ENCODE measurements at regions not wholly inside any gene's neighbourhood (a gene's known extent, or its start where the extent isn't known, plus 50 kb on each side); places are given as distances from the start of the nearest gene placed in this dataset.

GRCh38 chr18:47749600-47749973 lies 180.9 kb downstream of the SMAD2 start:
- 25% methylated on average over 5 of the region's 7 CpGs for WGBS (ENCODE audit: insufficient coverage, low coverage, missing lambda C conversion rate)
- Histone ChIP-seq H3K4me2 (ENCODE audit: insufficient read depth, low read length) (no peak overlapping the region), H3K4me3 (no peak overlapping the region), H3K9me3 (replicated peaks; ENCODE audit: control insufficient read depth, insufficient read depth, low read depth, low read length) (no peaks in the 10 kb centered on the region), H4K20me1 (replicated peaks; ENCODE audit: control insufficient read depth, insufficient read depth, low read length) (no peaks in the 10 kb centered on the region), H3K9me1 (ENCODE audit: control insufficient read depth, insufficient read depth, low read length) (no peaks in the 10 kb centered on the region), H3K27me3 (ENCODE audit: control insufficient read depth in 2 of 2, insufficient read depth in 2 of 2, low read length in 2 of 2) (peaks cover 0 to 6% of the 10 kb centered on the region in 2 experiments; a peak in 1 of 5 replicates), H3K9ac (ENCODE audit: insufficient read depth in 1 of 2, low read depth in 2 of 2, low read length in 2 of 2) (no peak overlapping the region), H3K27ac (ENCODE audit: extremely low read depth, low read depth, low read length) (no peak overlapping the region), H3K79me2 (ENCODE audit: control insufficient read depth, insufficient read depth, low read length) (no peaks in the 10 kb centered on the region), H2AFZ (ENCODE audit: low read depth, low read length) (no peak overlapping the region), H3K36me3 (ENCODE audit: control insufficient read depth, insufficient read depth, low read length) (no peaks in the 10 kb centered on the region), H3K4me1 (replicated peaks in 1 of 2; ENCODE audit: control insufficient read depth in 2 of 2, insufficient read depth in 2 of 2, low read length in 2 of 2) (peaks cover 0 to 10% of the 10 kb centered on the region in 2 experiments; a peak in 2 of 5 replicates)
- ATAC-seq (no peak), DNase-seq (ENCODE audit: extremely low read depth in 1 of 4, low spot score in 3 of 4) (no peak), FAIRE-seq (no peak)
- CTCF ChIA-PET (ENCODE audit: low intra/inter-chr PET ratio): interaction anchor here (0.6 to 2.3 kb wide), 6 partner anchors 154 to 1193 kb away, joined by 3 to 25 read pairs (median 8); no protein-coding TSS in a partner anchor
- POLR2A ChIA-PET: no interaction called here
- intact Hi-C loops (cut with micrococcal nuclease): loop anchor here (1.0 to 2.0 kb wide), 2 partner anchors 153 to 535 kb away; no protein-coding TSS in a partner anchor
- TF ChIP-seq BACH1 (tag; IDR thresholded peaks at IDR 0.05): no peak
- TF ChIP-seq STAT5A (IDR thresholded peaks at IDR 0.05; ENCODE audit: borderline replicate concordance, low read length): no peak
- BruUV-seq (replicated peaks): no TSS peak
- in situ Hi-C loops (cut with MboI): loop anchor here (5.0 to 10.0 kb wide), 3 partner anchors 155 to 655 kb away; no protein-coding TSS in a partner anchor

GRCh38 chr18:47748847-47749599 lies 181.4 kb downstream of the SMAD2 start:
- DNase-seq (ENCODE audit: extremely low read depth in 1 of 4, low spot score in 3 of 4): peak; percentile 73 to 82 (median 79)
- no peaks in the 10 kb centered on the region for H4K20me1 ChIP-seq (replicated peaks; ENCODE audit: control insufficient read depth, insufficient read depth, low read length)
- no peak overlapping the region for H3K4me3 ChIP-seq
- peak overlapping the region; percentile 41; the same call in 1 of the 2 replicates for H3K4me2 ChIP-seq (ENCODE audit: insufficient read depth, low read length)
- H3K79me2 ChIP-seq (ENCODE audit: control insufficient read depth, insufficient read depth, low read length): no peaks in the 10 kb centered on the region
- ChIA-PET CTCF (ENCODE audit: low intra/inter-chr PET ratio) (interaction anchor here (0.6 to 2.3 kb wide), 6 partner anchors 153 to 1193 kb away, joined by 3 to 25 read pairs (median 8); no protein-coding TSS in a partner anchor), POLR2A (no interaction called here)
- H3K9me1 ChIP-seq (ENCODE audit: control insufficient read depth, insufficient read depth, low read length): no peaks in the 10 kb centered on the region
- BruUV-seq (replicated peaks): no TSS peak
- ATAC-seq: peak; percentile 99
- peaks cover 0 to 4% of the 10 kb centered on the region in 2 experiments; a peak in 2 of 5 replicates for H3K4me1 ChIP-seq (replicated peaks in 1 of 2; ENCODE audit: control insufficient read depth in 2 of 2, insufficient read depth in 2 of 2, low read length in 2 of 2)
- no peak for FAIRE-seq
- H3K27me3 ChIP-seq (ENCODE audit: control insufficient read depth in 2 of 2, insufficient read depth in 2 of 2, low read length in 2 of 2): peaks cover 0 to 6% of the 10 kb centered on the region in 2 experiments; a peak in 1 of 5 replicates
- in situ Hi-C loops (cut with MboI) (loop anchor here (5.0 to 10.0 kb wide), 3 partner anchors 154 to 654 kb away; no protein-coding TSS in a partner anchor), intact Hi-C loops (cut with micrococcal nuclease) (loop anchor here (1.0 to 2.0 kb wide), 2 partner anchors 153 to 534 kb away; no protein-coding TSS in a partner anchor)
- no peaks in the 10 kb centered on the region for H3K36me3 ChIP-seq (ENCODE audit: control insufficient read depth, insufficient read depth, low read length)
- 12% methylated on average over 30 of the region's 60 CpGs for WGBS (ENCODE audit: insufficient coverage, low coverage, missing lambda C conversion rate)
- 0 out of 2 replicates have a peak overlapping the region, but pooled peaks have one; percentile 63 for H2AFZ ChIP-seq (ENCODE audit: low read depth, low read length)
- no peaks in the 10 kb centered on the region for H3K9me3 ChIP-seq (replicated peaks; ENCODE audit: control insufficient read depth, insufficient read depth, low read depth, low read length)
- peak overlapping the region in 1 of 2 experiments; percentile 61; a peak in 2 of 4 replicates for H3K9ac ChIP-seq (ENCODE audit: insufficient read depth in 1 of 2, low read depth in 2 of 2, low read length in 2 of 2)
- H3K27ac ChIP-seq (ENCODE audit: extremely low read depth, low read depth, low read length): no peak overlapping the region
- TF ChIP-seq NKRF (IDR thresholded peaks at IDR 0.05; ENCODE audit: borderline replicate concordance) (no peak), CTCFL (IDR thresholded peaks at IDR 0.05; ENCODE audit: borderline replicate concordance, insufficient read depth, low read depth, low read length, poor library complexity, severe bottlenecking) (peak; percentile 62), CLOCK (CRISPR knock-in tag; IDR thresholded peaks at IDR 0.05; ENCODE audit: borderline replicate concordance) (no peak)

All from K562 (cell line).